A673 (cell line): ENCODE measurements at regions not wholly inside any gene's neighbourhood (a gene's known extent, or its start where the extent isn't known, plus 50 kb on each side); places are given as distances from the start of the nearest gene placed in this dataset.
"Not testable (repeated sequence)": the region's sequence is repeated elsewhere in the genome, so short reads cannot be mapped to it uniquely, and the experiment has no call there.

Source experiments
- EZH2 ChIP-seq: fragments of 200-600 bp; sonication (generic); IDR thresholded peaks from 2 replicates; pipeline ENCODE4 v1.6.1; 2017; ENCODE audit warnings: borderline replicate concordance, low read depth, mild to moderate bottlenecking, mixed read lengths, antibody characterized with exemption, low read length; ENCODE audit not compliant: poor library complexity, severe bottlenecking
- TF ChIP-seq, protein P1 (sequence below): fragments of 300-800, 200-600 bp; sonication (generic); conservative IDR thresholded peaks from 2 replicates; pipeline ENCODE4 v1.5.1; 2017; ENCODE audit warnings: low read depth, mild to moderate bottlenecking, antibody characterized with exemption, low read length, moderate library complexity, mixed read lengths

DNA sequence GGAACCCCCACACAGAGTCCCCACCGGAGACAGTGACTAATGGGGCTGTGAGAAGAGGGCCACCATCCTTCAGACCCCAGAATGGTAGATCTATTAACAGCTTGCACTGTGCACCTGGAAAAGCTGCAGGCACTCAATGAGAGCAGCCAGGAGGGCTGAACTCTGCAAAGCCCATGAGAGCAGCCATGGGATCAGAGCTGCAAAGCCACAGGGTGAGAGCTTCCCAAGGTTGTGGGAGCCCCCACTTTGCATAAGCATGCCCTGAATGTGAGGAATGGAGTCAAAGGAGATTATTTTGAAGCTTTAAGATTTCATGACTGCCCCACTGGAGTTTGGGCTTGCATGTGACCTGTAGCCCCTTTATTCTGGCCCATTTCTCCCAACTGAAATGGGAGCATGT is 500.9 kb downstream of the GOLGA6L6 start:
- TF ChIP-seq, protein P1, sequence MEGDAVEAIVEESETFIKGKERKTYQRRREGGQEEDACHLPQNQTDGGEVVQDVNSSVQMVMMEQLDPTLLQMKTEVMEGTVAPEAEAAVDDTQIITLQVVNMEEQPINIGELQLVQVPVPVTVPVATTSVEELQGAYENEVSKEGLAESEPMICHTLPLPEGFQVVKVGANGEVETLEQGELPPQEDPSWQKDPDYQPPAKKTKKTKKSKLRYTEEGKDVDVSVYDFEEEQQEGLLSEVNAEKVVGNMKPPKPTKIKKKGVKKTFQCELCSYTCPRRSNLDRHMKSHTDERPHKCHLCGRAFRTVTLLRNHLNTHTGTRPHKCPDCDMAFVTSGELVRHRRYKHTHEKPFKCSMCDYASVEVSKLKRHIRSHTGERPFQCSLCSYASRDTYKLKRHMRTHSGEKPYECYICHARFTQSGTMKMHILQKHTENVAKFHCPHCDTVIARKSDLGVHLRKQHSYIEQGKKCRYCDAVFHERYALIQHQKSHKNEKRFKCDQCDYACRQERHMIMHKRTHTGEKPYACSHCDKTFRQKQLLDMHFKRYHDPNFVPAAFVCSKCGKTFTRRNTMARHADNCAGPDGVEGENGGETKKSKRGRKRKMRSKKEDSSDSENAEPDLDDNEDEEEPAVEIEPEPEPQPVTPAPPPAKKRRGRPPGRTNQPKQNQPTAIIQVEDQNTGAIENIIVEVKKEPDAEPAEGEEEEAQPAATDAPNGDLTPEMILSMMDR, result not testable (repeated sequence)
- TF ChIP-seq EZH2, result not testable (repeated sequence)
